ENCODE measurements at regions not wholly inside any gene's neighbourhood (a gene's known extent, or its start where the extent isn't known, plus 50 kb on each side); places are given as distances from the start of the nearest gene placed in this dataset.

GRCh38 chr18:39297225-39297624 is 1731.6 kb upstream of the CELF4 start:
- Histone ChIP-seq H3K27me3 (ENCODE audit: control insufficient read depth in 4 of 4, insufficient read depth in 4 of 4, low read length in 3 of 4) (no peaks in the 10 kb centered on the region), H3K9ac (ENCODE audit: low read depth in 1 of 2, low read length in 2 of 2) (no peak overlapping the region), H3K9me3 (ENCODE audit: control insufficient read depth in 4 of 4, low read length in 3 of 4) (peaks cover 0 to 2% (median 0%) of the 10 kb centered on the region in 4 donors), H3K27ac (ENCODE audit: low read depth in 1 of 2, low read length in 2 of 2) (no peak overlapping the region), H3K4me3 (ENCODE audit: low read depth in 1 of 3, low read length in 3 of 3) (no peak overlapping the region), H3K4me1 (ENCODE audit: control insufficient read depth in 4 of 4, insufficient read depth in 4 of 4, low read length in 3 of 4) (no peaks in the 10 kb centered on the region), H3K36me3 (ENCODE audit: control insufficient read depth in 4 of 4, insufficient read depth in 3 of 4, low read depth in 1 of 4, low read length in 3 of 4) (no peaks in the 10 kb centered on the region)
- TF ChIP-seq RAD21 (IDR thresholded peaks at IDR 0.05) (no peak), RXRA (IDR thresholded peaks at IDR 0.05) (no peak), HNF4G (IDR thresholded peaks at IDR 0.05) (no peak)
- WGBS = 96% methylated on average over 1 of the region's 1 CpG
- DNase-seq (ENCODE audit: low spot score) = no peak

GRCh38 chr18:39296293-39296888 is 1730.8 kb upstream of the CELF4 start:
- Histone ChIP-seq H3K4me1 (ENCODE audit: control insufficient read depth in 4 of 4, insufficient read depth in 4 of 4, low read length in 3 of 4) (no peaks in the 10 kb centered on the region), H3K9me3 (ENCODE audit: control insufficient read depth in 4 of 4, low read length in 3 of 4) (peaks cover 0 to 2% (median 0%) of the 10 kb centered on the region in 4 donors), H3K27me3 (ENCODE audit: control insufficient read depth in 4 of 4, insufficient read depth in 4 of 4, low read length in 3 of 4) (no peaks in the 10 kb centered on the region), H3K27ac (ENCODE audit: low read depth in 1 of 2, low read length in 2 of 2) (no peak overlapping the region), H3K4me3 (ENCODE audit: low read depth in 1 of 3, low read length in 3 of 3) (no peak overlapping the region), H3K36me3 (ENCODE audit: control insufficient read depth in 4 of 4, insufficient read depth in 3 of 4, low read depth in 1 of 4, low read length in 3 of 4) (no peaks in the 10 kb centered on the region), H3K9ac (ENCODE audit: low read depth in 1 of 2, low read length in 2 of 2) (no peak overlapping the region)
- 92% methylated on average over 10 of the region's 10 CpGs for WGBS
- TF ChIP-seq EGR1 (IDR thresholded peaks at IDR 0.05; ENCODE audit: low read depth in 2 of 2) (no peak), HNF4A (conservative IDR thresholded peaks at IDR 0.05) (no peak), RXRA (IDR thresholded peaks at IDR 0.05) (no peak), HNF4G (IDR thresholded peaks at IDR 0.05) (no peak), NR2F2 (IDR thresholded peaks at IDR 0.05) (no peak), MAX (IDR thresholded peaks at IDR 0.05) (no peak), JUND (IDR thresholded peaks at IDR 0.05) (no peak), SP1 (IDR thresholded peaks at IDR 0.05) (no peak), RAD21 (IDR thresholded peaks at IDR 0.05) (no peak), FOXA1 (IDR thresholded peaks at IDR 0.05) (no peak)
- no peak for DNase-seq (ENCODE audit: low spot score)

- no peak overlapping the region for H3K4me3 ChIP-seq (ENCODE audit: low read depth in 1 of 3, low read length in 3 of 3)
- H3K27me3 ChIP-seq (ENCODE audit: control insufficient read depth in 4 of 4, insufficient read depth in 4 of 4, low read length in 3 of 4) = no peaks in the 10 kb centered on the region
- H3K36me3 ChIP-seq (ENCODE audit: control insufficient read depth in 4 of 4, insufficient read depth in 3 of 4, low read depth in 1 of 4, low read length in 3 of 4) = no peaks in the 10 kb centered on the region
- no peak for TF ChIP-seq REST (IDR thresholded peaks at IDR 0.05)
- no peak for TF ChIP-seq MAX (IDR thresholded peaks at IDR 0.05)
- no peak for TF ChIP-seq FOXA1 (IDR thresholded peaks at IDR 0.05)
- no peak for TF ChIP-seq JUND (IDR thresholded peaks at IDR 0.05)
- TF ChIP-seq HNF4A (conservative IDR thresholded peaks at IDR 0.05) = no peak
- no peak for TF ChIP-seq TAF1 (conservative IDR thresholded peaks at IDR 0.05)
- TF ChIP-seq CTCF (IDR thresholded peaks at IDR 0.05; ENCODE audit: low read depth, low read length, missing input control) = no peak
- no peak for TF ChIP-seq SP1 (IDR thresholded peaks at IDR 0.05)
- TF ChIP-seq NR2F2 (IDR thresholded peaks at IDR 0.05) = no peak
- no peak for TF ChIP-seq ATF3 (IDR thresholded peaks at IDR 0.05)
- no peak for TF ChIP-seq EGR1 (IDR thresholded peaks at IDR 0.05; ENCODE audit: low read depth in 2 of 2)
- no peak for TF ChIP-seq RXRA (IDR thresholded peaks at IDR 0.05)
- no peak for TF ChIP-seq FOXA2 (IDR thresholded peaks at IDR 0.05)
- no peak for TF ChIP-seq GABPA (IDR thresholded peaks at IDR 0.05 in 1 of 2, conservative IDR thresholded peaks at IDR 0.05 in 1 of 2)
- no peak for TF ChIP-seq ZBTB33 (IDR thresholded peaks at IDR 0.05)
- TF ChIP-seq YY1 (IDR thresholded peaks at IDR 0.05) = no peak
- no peak for TF ChIP-seq RAD21 (IDR thresholded peaks at IDR 0.05)
- no peak for TF ChIP-seq HNF4G (IDR thresholded peaks at IDR 0.05)
- no peak for DNase-seq (ENCODE audit: low spot score)
- H3K9ac ChIP-seq (ENCODE audit: low read depth in 1 of 2, low read length in 2 of 2) = no peak overlapping the region
- H3K4me1 ChIP-seq (ENCODE audit: control insufficient read depth in 4 of 4, insufficient read depth in 4 of 4, low read length in 3 of 4) = no peaks in the 10 kb centered on the region
- H3K27ac ChIP-seq (ENCODE audit: low read depth in 1 of 2, low read length in 2 of 2) = no peak overlapping the region
- no peaks in the 10 kb centered on the region for H3K9me3 ChIP-seq (ENCODE audit: control insufficient read depth in 4 of 4, low read length in 3 of 4)
Measured at GRCh38 chr18:39276764-39277163, 1711.2 kb upstream of the CELF4 start.

All from liver (tissue), 8 donors.